ENCODE measurements at regions not wholly inside any gene's neighbourhood (a gene's known extent, or its start where the extent isn't known, plus 50 kb on each side); places are given as distances from the start of the nearest gene placed in this dataset.

DNA sequence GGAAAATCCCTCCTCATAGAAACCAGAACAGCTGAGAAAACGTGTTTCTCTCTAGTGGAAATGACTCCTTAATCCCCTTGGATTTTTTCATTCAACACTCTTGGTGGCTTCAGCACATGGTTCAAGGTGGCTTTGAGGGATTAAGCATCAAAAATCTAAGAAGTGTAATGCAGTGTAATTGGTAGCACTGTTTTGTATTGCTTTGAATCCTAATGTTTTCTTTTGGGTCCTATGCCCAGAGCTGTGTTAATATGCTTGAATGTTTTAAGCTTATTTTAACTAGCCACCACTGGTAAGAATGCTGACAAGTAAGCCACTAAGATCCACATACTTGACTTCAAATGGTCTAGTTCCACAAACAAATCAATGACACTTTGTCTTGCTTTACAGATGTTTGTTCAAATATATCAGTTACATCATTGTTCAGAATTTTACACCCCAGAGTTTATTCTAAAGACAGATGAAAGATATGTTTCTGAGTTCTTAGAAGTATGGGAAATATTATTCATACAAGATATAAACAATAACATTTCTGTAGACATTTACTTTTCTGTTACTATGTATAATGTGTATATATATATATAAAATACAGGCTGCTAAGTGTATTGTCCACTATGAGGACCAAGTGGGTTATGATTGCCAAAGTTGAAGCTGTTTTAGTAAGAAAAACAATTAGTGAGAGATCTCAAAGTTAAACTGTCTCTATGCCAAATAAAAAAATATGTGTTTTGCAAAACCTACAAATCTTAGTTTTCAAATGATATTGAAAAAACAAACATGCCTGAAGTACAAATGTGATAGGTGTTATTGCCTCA is 220.8 kb downstream of the OGFRL1 start:
- Histone ChIP-seq H3K9ac (ENCODE audit: low read length) (no peak overlapping the region), H3K9me3 (replicated peaks; ENCODE audit: insufficient read depth, low read length) (no peaks in the 10 kb centered on the region), H2AFZ (ENCODE audit: low read length) (no peak overlapping the region), H3K27me3 (replicated peaks; ENCODE audit: insufficient read depth, low read length) (no peaks in the 10 kb centered on the region), H3K79me2 (ENCODE audit: low read length) (no peaks in the 10 kb centered on the region), H3K4me3 (ENCODE audit: low read length) (no peak overlapping the region), H3K36me3 (replicated peaks; ENCODE audit: insufficient read depth, low read length) (no peaks in the 10 kb centered on the region), H3K27ac (ENCODE audit: low read length) (no peak overlapping the region), H3K9me2 (replicated peaks; ENCODE audit: insufficient read depth, low read length) (no peaks in the 10 kb centered on the region), H3F3A (ENCODE audit: insufficient read depth, low read length) (no peaks in the 10 kb centered on the region), H3K4me1 (ENCODE audit: low read length) (peaks cover 8% of the 10 kb centered on the region), H4K20me1 (ENCODE audit: insufficient read depth, low read length) (no peaks in the 10 kb centered on the region), H3K4me2 (ENCODE audit: low read depth, low read length) (peak overlapping the region; percentile 26; the same call in 1 of the 2 replicates)
- DNase-seq, result no peak
- no peak for TF ChIP-seq CTCF (IDR thresholded peaks at IDR 0.05; ENCODE audit: low read length)
- TF ChIP-seq EZH2phosphoT487 (IDR thresholded peaks at IDR 0.05; ENCODE audit: low read length), result no peak
- TF ChIP-seq EZH2 (optimal IDR thresholded peaks at IDR 0.05; ENCODE audit: low read depth, low read length), result no peak

- H3K4me3 ChIP-seq (ENCODE audit: low read length), result no peak overlapping the region
- H4K20me1 ChIP-seq (ENCODE audit: insufficient read depth, low read length), result no peaks in the 10 kb centered on the region
- H3K4me2 ChIP-seq (ENCODE audit: low read depth, low read length), result peak overlapping the region; percentile 26; the same call in 1 of the 2 replicates
- no peaks in the 10 kb centered on the region for H3K27me3 ChIP-seq (replicated peaks; ENCODE audit: insufficient read depth, low read length)
- H3K27ac ChIP-seq (ENCODE audit: low read length), result no peak overlapping the region
- H3K9me2 ChIP-seq (replicated peaks; ENCODE audit: insufficient read depth, low read length), result no peaks in the 10 kb centered on the region
- no peaks in the 10 kb centered on the region for H3K79me2 ChIP-seq (ENCODE audit: low read length)
- peak; percentile 78 for DNase-seq
- TF ChIP-seq EZH2phosphoT487 (IDR thresholded peaks at IDR 0.05; ENCODE audit: low read length) (no peak), CTCF (IDR thresholded peaks at IDR 0.05; ENCODE audit: low read length) (peak; percentile 75), EZH2 (optimal IDR thresholded peaks at IDR 0.05; ENCODE audit: low read depth, low read length) (no peak)
- no peaks in the 10 kb centered on the region for H3K36me3 ChIP-seq (replicated peaks; ENCODE audit: insufficient read depth, low read length)
- H3K9me3 ChIP-seq (replicated peaks; ENCODE audit: insufficient read depth, low read length), result no peaks in the 10 kb centered on the region
- H3F3A ChIP-seq (ENCODE audit: insufficient read depth, low read length), result no peaks in the 10 kb centered on the region
- H2AFZ ChIP-seq (ENCODE audit: low read length), result no peak overlapping the region
- no peak overlapping the region for H3K9ac ChIP-seq (ENCODE audit: low read length)
- H3K4me1 ChIP-seq (ENCODE audit: low read length), result peaks cover 8% of the 10 kb centered on the region
Observed at GRCh38 chr6:71510057-71510713, 221.6 kb downstream of the OGFRL1 start.

- H3K4me3 ChIP-seq (ENCODE audit: low read length), result no peak overlapping the region
- H3K9me3 ChIP-seq (replicated peaks; ENCODE audit: insufficient read depth, low read length), result no peaks in the 10 kb centered on the region
- no peaks in the 10 kb centered on the region for H3F3A ChIP-seq (ENCODE audit: insufficient read depth, low read length)
- H3K9me2 ChIP-seq (replicated peaks; ENCODE audit: insufficient read depth, low read length), result no peaks in the 10 kb centered on the region
- H3K4me2 ChIP-seq (ENCODE audit: low read depth, low read length), result no peak overlapping the region
- H3K4me1 ChIP-seq (ENCODE audit: low read length), result peaks cover 8% of the 10 kb centered on the region
- H3K27me3 ChIP-seq (replicated peaks; ENCODE audit: insufficient read depth, low read length), result no peaks in the 10 kb centered on the region
- no peak overlapping the region for H3K9ac ChIP-seq (ENCODE audit: low read length)
- no peaks in the 10 kb centered on the region for H3K36me3 ChIP-seq (replicated peaks; ENCODE audit: insufficient read depth, low read length)
- no peak overlapping the region for H3K27ac ChIP-seq (ENCODE audit: low read length)
- DNase-seq, result no peak
- TF ChIP-seq CTCF (IDR thresholded peaks at IDR 0.05; ENCODE audit: low read length), result no peak
- no peak for TF ChIP-seq EZH2phosphoT487 (IDR thresholded peaks at IDR 0.05; ENCODE audit: low read length)
- TF ChIP-seq EZH2 (optimal IDR thresholded peaks at IDR 0.05; ENCODE audit: low read depth, low read length), result no peak
- H4K20me1 ChIP-seq (ENCODE audit: insufficient read depth, low read length), result no peaks in the 10 kb centered on the region
- H2AFZ ChIP-seq (ENCODE audit: low read length), result no peak overlapping the region
- H3K79me2 ChIP-seq (ENCODE audit: low read length), result no peaks in the 10 kb centered on the region
Observed at GRCh38 chr6:71510856-71511255, 222.2 kb downstream of the OGFRL1 start.

Data from MM.1S (cell line).